GM21786 (cell line): ENCODE measurements at regions not wholly inside any gene's neighbourhood (a gene's known extent, or its start where the extent isn't known, plus 50 kb on each side); places are given as distances from the start of the nearest gene placed in this dataset.
"Not testable (repeated sequence)": the region's sequence is repeated elsewhere in the genome, so short reads cannot be mapped to it uniquely, and the experiment has no call there.

ENCODE experiments used
- ATAC-seq: cut with Tn5 transposase; IDR thresholded peaks from one replicate; pipeline ENCODE4 v1.9.1; 2021; ENCODE audit not compliant: unreplicated experiment

DNA sequence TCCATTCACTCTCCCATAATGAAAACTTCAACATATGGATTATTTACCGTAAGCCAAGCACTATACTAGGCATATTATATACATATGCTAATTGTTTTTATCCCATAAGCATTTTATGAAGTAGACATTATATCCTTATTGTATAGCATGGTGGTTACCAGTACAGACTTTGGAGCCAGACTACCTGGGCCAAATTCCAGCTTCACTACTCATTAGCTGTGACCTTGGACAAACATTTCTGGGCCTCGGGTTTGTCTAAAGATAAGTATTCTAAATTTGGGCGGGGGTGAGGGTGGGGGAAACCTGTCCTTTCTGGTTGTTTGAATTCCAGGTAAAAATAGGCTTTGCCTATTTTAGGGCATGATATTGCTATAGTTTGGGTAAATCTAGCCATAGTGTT is 66.5 kb upstream of the P2RY1 start:
- no peak for ATAC-seq

DNA sequence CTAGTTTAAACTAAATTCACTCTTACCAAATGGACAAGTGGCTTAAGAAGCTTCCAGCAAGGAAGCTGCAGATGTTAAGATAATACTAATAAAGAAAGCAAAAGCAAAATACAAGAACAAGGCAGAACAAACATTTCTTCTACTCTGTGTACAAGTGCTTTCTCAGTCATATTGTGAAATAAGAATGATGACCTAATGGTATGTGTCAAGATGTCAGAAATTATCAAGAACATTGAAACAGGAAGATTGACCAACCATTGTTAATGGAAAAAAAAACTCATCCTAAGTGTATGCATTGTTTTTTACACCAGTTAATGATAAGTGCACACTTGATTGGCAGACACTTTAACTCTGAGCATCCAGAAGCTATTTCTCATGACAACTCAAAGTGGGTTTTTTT is 65.4 kb upstream of the P2RY1 start:
- ATAC-seq, result peak; percentile 82

DNA sequence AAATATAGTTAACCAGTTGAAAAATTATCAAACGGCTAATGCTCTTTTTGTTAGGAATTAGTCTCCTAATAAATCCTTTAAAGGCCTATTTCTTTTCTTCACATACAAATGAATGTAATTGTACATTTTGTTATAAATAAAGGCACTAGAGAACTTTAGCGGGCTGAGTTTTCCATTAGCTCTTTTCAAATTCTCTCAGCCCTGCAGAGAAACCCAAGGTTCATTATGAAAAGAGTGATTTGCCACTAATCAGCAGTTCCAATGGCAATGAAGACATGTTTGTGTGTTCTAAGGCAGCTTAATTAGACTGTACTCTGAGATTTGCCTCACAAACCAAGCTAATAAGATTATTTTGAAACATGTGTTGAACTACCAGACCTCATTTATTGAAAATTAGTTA is 64.6 kb upstream of the P2RY1 start:
- no peak for ATAC-seq

DNA sequence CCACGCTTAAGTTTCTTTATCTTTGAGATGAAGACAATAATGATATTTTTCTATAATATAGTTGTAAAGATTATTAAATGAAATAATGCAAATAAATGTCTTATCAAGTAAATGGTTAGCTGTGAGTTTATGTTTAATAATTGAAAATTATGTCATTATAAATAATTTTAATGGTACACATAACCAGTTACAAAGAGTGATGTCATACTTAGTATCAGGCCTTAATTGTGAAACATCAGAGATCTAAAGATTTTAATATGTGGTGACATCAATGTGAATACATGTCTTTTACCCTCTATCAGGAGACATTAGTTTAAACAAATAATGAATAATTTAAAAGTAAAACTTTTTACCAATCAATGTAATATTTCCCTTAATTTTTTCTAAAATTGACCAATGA is 63.8 kb upstream of the P2RY1 start:
- ATAC-seq, result no peak

DNA sequence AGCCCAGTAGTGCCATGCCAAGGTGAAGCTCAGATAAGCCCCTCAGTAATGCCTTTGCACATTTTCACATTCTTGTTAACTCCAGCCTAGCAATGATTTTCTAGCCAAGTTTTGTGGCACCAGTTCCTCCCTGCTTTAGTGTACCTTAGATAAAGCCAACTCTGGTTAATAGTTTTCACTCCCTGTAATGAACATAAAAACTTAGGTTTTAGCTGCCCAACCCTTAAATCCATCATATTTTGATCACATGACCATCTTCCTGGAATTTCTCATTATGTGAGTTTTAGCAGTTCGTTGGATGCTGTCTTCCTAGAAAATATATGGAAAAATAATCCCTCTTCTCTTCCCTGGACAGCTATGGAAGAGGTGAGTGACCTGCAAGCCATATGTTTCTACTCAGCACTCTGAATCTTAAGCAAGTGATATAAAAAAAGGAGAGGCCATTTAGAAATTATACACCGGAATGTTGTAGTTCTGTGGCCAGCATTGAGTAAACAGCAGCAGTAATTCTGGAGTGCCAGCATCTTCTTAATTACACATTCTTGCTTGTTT is 62.2 kb upstream of the P2RY1 start:
- ATAC-seq, result no peak

DNA sequence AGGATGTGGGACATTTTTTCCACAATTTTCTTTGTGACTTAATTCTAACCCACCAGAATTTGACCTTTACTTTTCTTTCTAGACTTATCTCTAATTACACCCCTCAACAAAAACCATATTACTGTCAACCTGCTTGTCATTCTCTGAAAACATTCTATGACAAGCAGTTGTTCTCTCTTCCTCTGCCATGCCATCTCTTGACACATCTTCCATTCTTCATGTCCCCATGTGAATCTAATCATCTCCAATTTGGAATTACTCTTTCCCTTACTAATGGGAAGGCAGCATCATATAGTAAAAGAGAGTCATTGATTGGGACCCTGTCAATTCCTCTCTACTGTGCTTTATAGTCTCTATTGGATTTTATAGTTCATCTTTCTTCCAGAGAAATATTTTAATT is 61.3 kb upstream of the P2RY1 start:
- no peak for ATAC-seq

DNA sequence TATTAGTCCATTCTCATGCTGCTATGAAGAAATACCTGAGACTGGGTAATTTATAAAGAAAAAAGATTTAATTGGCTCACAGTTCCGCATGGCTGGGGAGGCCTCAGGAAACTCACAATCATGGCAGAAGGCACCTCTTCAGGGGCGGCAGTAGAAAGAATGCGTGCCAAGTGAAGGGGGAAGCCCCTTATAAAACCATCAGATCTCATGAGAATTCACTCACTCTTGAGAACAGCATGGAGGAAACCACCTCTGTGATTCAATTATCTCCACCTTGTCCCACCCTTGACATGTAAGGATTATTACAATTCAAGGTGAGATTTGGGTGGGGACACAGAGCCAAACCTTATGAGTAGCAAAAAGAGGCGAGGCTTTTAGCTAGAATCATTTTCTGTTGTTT is 60.7 kb upstream of the P2RY1 start:
- ATAC-seq, result not testable (repeated sequence)

DNA sequence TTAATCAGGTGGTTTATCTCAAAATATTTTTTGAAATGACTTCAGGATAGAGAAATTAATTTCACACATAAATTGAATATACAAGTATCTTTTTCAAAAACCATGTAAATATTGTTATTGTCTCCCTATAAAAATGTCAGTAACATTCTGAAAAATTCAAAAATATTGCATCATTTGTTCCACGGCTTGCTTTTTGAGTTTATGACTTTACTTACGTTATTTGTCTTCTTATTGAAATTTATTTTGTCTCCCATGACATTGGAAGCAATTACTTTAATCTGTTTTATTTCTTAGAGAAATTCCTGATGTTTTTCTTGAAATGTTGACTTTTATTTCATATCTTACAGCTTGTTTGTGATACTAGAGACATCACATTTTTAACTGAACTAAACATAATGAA is 56.9 kb upstream of the P2RY1 start:
- ATAC-seq, result no peak

DNA sequence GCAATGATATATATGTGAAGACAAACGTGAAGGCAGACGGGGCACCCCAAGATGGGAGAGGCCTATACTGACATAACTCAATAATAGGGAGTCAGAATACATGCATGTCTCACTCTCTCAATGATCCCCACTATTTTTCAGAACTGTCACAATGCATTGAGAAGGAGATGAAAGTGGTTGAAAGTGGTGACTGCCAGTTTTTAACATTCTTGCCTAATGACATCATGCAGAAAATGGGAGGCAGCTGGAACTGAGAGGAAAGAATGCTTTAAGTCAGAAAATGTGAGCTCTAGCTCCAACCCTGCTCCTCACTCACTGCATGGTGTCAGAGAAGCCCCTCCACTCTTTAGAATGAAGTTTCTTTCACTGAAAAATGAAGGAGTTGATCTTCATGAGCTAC is 55.3 kb upstream of the P2RY1 start:
- ATAC-seq, result no peak

DNA sequence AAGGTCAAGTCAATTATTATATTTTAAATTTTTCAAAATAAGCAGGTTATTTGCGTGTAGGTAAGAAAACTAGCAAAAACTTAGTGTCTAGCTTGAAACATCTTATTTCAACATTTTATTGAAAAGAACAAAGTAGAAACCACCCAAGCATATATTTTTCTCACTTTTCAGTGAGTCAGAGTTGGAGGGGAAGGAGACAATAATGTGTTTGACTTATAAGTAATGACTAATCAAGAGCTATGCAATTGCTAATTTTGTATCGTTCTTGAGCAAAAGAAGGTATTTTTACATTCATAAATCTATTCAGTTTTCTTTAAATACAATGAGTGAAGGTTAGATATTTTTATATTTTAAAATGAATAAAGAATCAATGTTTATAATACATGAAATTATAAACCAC is 54.4 kb upstream of the P2RY1 start:
- no peak for ATAC-seq

DNA sequence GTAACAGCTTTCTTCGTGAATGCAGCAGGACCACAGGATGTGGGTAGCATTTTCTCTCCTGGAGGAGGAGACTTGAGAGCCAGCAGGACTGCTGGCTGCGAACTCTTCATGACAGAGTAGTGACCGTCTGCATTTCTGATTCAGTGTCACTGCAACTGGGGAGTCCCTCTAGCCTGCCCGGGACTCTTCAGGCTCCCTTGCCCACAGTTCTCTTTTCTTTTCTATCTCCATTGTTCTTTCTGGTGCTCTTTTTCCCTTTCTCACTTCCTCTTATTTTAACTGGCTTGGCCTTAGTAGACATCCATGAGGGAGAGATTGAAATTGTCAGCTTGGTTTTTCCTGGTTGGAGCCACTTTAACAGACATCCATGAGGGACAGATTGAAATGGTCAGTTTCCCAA is 49.9 kb upstream of the P2RY1 start:
- peak; percentile 52 for ATAC-seq
